Panc1 (cell line): ENCODE measurements at regions not wholly inside any gene's neighbourhood (a gene's known extent, or its start where the extent isn't known, plus 50 kb on each side); places are given as distances from the start of the nearest gene placed in this dataset.

Source experiments
- CTCF ChIP-seq: fragments of 450-650 bp; IDR thresholded peaks from 2 replicates; pipeline ENCODE4 v1.5.1; 2017; ENCODE audit warnings: mild to moderate bottlenecking
- POLR2AphosphoS5 ChIP-seq: IDR thresholded peaks from 2 replicates; pipeline ENCODE4 v1.6.1; 2012; ENCODE audit warnings: mild to moderate bottlenecking, low read depth, low read length, moderate library complexity
- REST ChIP-seq, 2 experiments: IDR thresholded peaks; 2 replicates each; pipeline ENCODE4 v1.6.1; 2011 to 2012; ENCODE audit warnings: low read depth in 2 of 2, control low read depth in 1 of 2, low read length in 1 of 2, mild to moderate bottlenecking in 1 of 2, moderate library complexity in 1 of 2; ENCODE audit not compliant: insufficient read depth in 1 of 2
- SIN3A ChIP-seq: IDR thresholded peaks from 2 replicates; pipeline ENCODE4 v1.6.1; 2012; ENCODE audit warnings: low read depth, mild to moderate bottlenecking, low read length, moderate library complexity, borderline replicate concordance; ENCODE audit not compliant: insufficient read depth
- TCF7L2 ChIP-seq: IDR thresholded peaks from 2 replicates; pipeline ENCODE4 v1.6.1; 2011; ENCODE audit warnings: mild to moderate bottlenecking, low read depth, low read length, inconsistent platforms

GRCh38 chrX:125627676-125628075 is 308.0 kb downstream of the TEX13C start:
- TF ChIP-seq CTCF (no peak), SIN3A (no peak), TCF7L2 (no peak), POLR2AphosphoS5 (no peak), REST (IDR thresholded peaks at IDR 0.05; ENCODE audit: insufficient read depth in 1 of 2, low read depth in 2 of 2, low read length in 1 of 2) (no peak)
